ENCODE measurements at regions not wholly inside any gene's neighbourhood (a gene's known extent, or its start where the extent isn't known, plus 50 kb on each side); places are given as distances from the start of the nearest gene placed in this dataset.

DNA sequence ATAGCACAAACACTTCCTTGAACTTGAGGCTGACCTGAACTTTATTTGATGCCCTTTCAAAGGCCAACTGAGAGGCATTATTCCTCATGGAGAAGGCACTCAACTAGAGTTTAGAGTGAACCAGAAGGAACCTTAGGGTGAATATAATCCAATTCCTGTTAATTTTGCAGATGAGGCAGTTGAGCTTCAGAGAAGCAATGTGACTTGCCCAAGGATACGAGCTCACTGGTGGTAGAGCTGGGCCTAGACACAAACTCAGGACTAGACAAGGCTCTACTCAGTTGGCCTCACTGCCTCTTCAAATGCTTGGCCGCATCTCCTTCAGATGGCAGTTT is 172.7 kb upstream of the ADAMTS9 start:
- TF ChIP-seq POLR2AphosphoS5 (IDR thresholded peaks at IDR 0.05; ENCODE audit: low read depth, low read length), result no peak
- no peak for TF ChIP-seq EZH2 (IDR thresholded peaks at IDR 0.05)
